ENCODE measurements at regions not wholly inside any gene's neighbourhood (a gene's known extent, or its start where the extent isn't known, plus 50 kb on each side); places are given as distances from the start of the nearest gene placed in this dataset.

GRCh38 chr13:59519819-59520218 lies 643.9 kb downstream of the DIAPH3 start:
- TF ChIP-seq CTCF (conservative IDR thresholded peaks at IDR 0.05; ENCODE audit: low read length) = no peak
- TF ChIP-seq EZH2phosphoT487 (IDR thresholded peaks at IDR 0.05; ENCODE audit: borderline replicate concordance) = no peak
